Colonic mucosa (tissue), 4 donors: ENCODE measurements at regions not wholly inside any gene's neighbourhood (a gene's known extent, or its start where the extent isn't known, plus 50 kb on each side); places are given as distances from the start of the nearest gene placed in this dataset.
"Not testable (repeated sequence)": the region's sequence is repeated elsewhere in the genome, so short reads cannot be mapped to it uniquely, and the experiment has no call there.

Experiments
- DNase-seq: peaks from one replicate; pipeline ENCODE4 v3.0.0-alpha.2; 2020
- H3K27ac ChIP-seq: fragments of 200-600 bp; one replicate; pipeline ENCODE4 v1.8.0; 2021
- H3K27me3 ChIP-seq: fragments of 200-600 bp; one replicate; pipeline ENCODE4 v1.8.0; 2021
- H3K36me3 ChIP-seq: fragments of 200-600 bp; one replicate; pipeline ENCODE4 v1.8.0; 2021
- H3K4me1 ChIP-seq: fragments of 200-600 bp; one replicate; pipeline ENCODE4 v1.8.0; 2021; ENCODE audit warnings: mild to moderate bottlenecking
- H3K4me3 ChIP-seq: fragments of 200-600 bp; one replicate; pipeline ENCODE4 v1.8.0; 2021
- H3K9ac ChIP-seq, 2 donors: one replicate each; pipeline ENCODE4 v1.7.0; 2013; ENCODE audit warnings: control low read depth in 2 of 2, low read depth in 2 of 2, low read length in 2 of 2
- H3K9me3 ChIP-seq: fragments of 200-600 bp; one replicate; pipeline ENCODE4 v1.8.0; 2021
- intact Hi-C: fragments of 100-400 bp; cut with DNase I; formaldehyde crosslinking; loops from one replicate; pipeline ENCODE4 v1.14.1; 2022
- TF ChIP-seq, protein P1 (sequence below): fragments of 200-600 bp; IDR thresholded peaks from one replicate; pipeline ENCODE4 v1.8.0; 2022; ENCODE audit warnings: antibody characterized with exemption, mild to moderate bottlenecking
- donor health status: healthy.
- donor health status: DM: no; HTN: no; CAD: no.
- donor health status: DM: no; HTN: no; CAD: no.

DNA sequence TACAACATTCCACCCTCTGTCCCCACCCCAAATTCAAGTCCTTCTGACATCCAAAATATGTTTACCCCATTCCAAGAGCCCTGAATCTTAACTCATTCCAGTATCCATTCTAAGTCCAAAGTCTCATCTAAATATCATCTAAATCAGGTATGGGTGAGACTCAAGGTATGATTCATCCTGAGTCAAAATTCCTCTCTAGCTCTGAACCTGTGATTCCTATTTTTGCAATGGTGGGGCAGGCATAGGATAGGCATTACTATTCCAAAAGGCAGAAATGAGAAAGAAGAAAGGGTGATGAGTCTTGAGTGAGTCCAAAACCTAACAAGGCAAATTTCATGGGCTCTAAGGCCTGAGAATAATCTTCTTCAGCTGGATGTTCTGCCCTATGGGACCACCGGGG is 140.3 kb upstream of the FAR2 start:
- no peak for DNase-seq
- Histone ChIP-seq H3K36me3 (no peaks in the 10 kb centered on the region), H3K27ac (no peak overlapping the region), H3K9ac (no peak overlapping the region), H3K4me1 (no peaks in the 10 kb centered on the region), H3K9me3 (no peaks in the 10 kb centered on the region), H3K27me3 (no peaks in the 10 kb centered on the region), H3K4me3 (no peak overlapping the region)
- TF ChIP-seq, protein P1, sequence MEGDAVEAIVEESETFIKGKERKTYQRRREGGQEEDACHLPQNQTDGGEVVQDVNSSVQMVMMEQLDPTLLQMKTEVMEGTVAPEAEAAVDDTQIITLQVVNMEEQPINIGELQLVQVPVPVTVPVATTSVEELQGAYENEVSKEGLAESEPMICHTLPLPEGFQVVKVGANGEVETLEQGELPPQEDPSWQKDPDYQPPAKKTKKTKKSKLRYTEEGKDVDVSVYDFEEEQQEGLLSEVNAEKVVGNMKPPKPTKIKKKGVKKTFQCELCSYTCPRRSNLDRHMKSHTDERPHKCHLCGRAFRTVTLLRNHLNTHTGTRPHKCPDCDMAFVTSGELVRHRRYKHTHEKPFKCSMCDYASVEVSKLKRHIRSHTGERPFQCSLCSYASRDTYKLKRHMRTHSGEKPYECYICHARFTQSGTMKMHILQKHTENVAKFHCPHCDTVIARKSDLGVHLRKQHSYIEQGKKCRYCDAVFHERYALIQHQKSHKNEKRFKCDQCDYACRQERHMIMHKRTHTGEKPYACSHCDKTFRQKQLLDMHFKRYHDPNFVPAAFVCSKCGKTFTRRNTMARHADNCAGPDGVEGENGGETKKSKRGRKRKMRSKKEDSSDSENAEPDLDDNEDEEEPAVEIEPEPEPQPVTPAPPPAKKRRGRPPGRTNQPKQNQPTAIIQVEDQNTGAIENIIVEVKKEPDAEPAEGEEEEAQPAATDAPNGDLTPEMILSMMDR, result no peak
- intact Hi-C loops, result no loop called here

DNA sequence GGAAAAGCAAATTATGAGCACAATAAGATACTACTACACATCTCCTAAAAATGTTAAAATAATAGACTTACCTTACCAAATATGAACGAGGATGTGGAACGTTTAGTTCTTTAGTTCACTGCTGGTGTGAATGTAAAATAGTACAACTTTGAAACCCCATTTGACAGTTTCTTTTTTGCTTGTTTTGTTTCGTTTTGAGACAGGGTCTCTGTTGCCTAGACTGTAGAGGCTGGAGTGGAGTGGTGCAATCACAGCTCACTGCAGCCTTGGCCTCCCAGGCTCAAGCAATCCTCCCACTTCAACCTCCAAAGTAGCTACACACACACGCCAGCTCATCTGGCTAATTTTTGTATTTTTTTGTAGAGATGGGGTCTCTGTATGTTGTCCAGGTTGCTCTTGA is 136.4 kb upstream of the FAR2 start:
- DNase-seq, result no peak
- Histone ChIP-seq H3K4me1 (no peaks in the 10 kb centered on the region), H3K4me3 (no peak overlapping the region), H3K9ac (no peak overlapping the region), H3K27me3 (no peaks in the 10 kb centered on the region), H3K27ac (no peak overlapping the region), H3K36me3 (no peaks in the 10 kb centered on the region), H3K9me3 (no peaks in the 10 kb centered on the region)
- TF ChIP-seq, protein P1, result no peak
- intact Hi-C loops, result no loop called here

DNA sequence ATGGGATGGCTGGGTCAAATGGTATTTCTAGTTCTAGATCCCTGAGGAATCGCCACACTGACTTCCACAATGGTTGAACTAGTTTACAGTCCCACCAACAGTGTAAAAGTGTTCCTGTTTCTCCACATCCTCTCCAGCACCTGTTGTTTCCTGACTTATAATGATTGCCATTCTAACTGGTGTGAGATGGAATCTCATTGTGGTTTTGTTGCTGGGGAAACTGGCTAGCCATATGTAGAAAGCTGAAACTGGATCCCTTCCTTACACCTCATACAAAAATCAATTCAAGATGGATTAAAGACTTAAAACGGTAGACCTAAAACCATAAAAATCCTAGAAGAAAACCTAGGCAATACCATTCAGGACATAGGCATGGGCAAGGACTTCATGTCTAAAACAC is 131.5 kb upstream of the FAR2 start:
- H3K9ac ChIP-seq, H3K36me3 ChIP-seq, H3K9me3 ChIP-seq, DNase-seq, H3K4me1 ChIP-seq, H3K27me3 ChIP-seq, H3K27ac ChIP-seq, H3K4me3 ChIP-seq, intact Hi-C loops: not testable (repeated sequence)

DNA sequence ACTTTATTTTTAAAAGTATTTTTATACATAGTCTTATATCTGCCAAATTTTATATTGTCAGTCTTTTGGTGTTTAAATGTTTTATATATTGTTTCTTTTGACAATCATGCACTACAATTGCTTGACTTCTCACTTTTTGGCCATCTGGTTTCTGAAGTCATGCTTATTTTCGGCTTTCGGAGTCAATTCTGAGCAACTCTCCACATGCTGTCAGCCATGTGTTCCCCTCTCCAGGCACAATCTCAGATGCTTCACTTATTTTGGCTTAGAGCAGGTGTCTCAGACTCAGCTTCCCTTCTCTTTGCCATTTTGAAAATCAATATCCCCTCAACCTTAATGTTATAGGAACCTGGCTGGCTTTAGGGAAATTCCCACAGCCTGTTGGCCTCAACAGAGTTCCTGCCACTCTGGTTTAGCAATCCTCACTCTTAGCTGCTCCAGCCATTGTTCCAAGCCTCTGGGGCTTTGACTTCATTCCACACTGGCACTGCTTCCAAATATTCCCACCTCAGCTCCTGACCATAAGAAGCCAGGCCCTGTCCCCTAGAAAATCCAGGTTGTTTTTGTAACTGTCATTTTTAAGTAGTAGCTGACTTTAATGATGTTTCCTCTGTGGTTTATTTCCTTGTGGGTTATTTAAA is 125.5 kb upstream of the FAR2 start:
- no peaks in the 10 kb centered on the region for H3K27me3 ChIP-seq
- H3K9me3 ChIP-seq, result no peaks in the 10 kb centered on the region

DNA sequence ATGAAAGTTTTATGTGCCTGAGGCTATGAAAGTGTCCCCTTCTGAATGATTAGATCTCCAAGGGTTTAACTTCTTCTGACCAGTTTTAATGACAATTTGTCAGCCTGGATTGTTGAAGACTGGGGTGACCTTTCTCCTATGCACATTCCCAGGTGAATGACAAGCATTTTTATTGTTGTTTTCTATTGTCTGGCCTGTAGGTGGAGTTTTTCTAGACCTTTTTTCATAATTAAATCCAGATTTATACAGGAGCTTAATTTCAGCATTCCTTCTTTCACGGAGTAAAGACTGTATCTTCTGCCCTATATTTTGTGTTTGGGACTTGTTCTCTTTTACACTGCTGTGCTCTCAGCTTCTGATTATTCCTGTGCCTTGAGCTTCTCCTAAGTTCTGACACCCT is 125.0 kb upstream of the FAR2 start:
- Histone ChIP-seq H3K9me3 (no peaks in the 10 kb centered on the region), H3K4me3 (no peak overlapping the region), H3K9ac (no peak overlapping the region), H3K36me3 (no peaks in the 10 kb centered on the region), H3K27me3 (no peaks in the 10 kb centered on the region), H3K27ac (no peak overlapping the region), H3K4me1 (no peaks in the 10 kb centered on the region)
- no peak for DNase-seq
- intact Hi-C loops, result no loop called here
- TF ChIP-seq, protein P1, result no peak

More for the DNA sequence above, 125.5 kb upstream of the FAR2 start:
- Histone ChIP-seq H3K27ac (no peak overlapping the region), H3K4me3 (no peak overlapping the region), H3K36me3 (no peaks in the 10 kb centered on the region), H3K4me1 (no peaks in the 10 kb centered on the region), H3K9ac (no peak overlapping the region)
- TF ChIP-seq, protein P1, result no peak
- DNase-seq, result no peak
- intact Hi-C loops, result no loop called here

DNA sequence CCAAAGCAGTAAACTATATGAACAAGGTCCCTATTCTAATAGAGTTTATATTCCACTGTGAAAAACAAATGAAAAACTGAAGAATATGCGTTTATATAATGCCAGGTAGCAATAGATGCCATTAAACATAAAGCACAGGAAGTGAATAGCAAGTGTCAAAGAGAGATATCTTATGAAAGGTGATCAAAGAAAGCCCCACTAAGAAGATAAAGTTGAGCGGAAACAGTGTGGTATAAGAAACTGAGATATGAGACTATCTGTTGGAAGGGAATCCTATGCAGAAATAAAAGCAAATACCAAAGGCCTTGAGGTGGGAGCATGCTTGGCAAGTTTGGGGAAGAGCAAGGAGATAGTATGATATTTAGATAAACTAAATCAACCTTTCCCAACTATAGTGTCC is 123.1 kb upstream of the FAR2 start:
- Histone ChIP-seq H3K9me3 (no peaks in the 10 kb centered on the region), H3K4me1 (no peaks in the 10 kb centered on the region), H3K27ac (no peak overlapping the region), H3K4me3 (no peak overlapping the region), H3K9ac (no peak overlapping the region), H3K36me3 (no peaks in the 10 kb centered on the region), H3K27me3 (no peaks in the 10 kb centered on the region)
- DNase-seq, result no peak
- intact Hi-C loops, result no loop called here
- TF ChIP-seq, protein P1, result no peak
